HG03571 (cell line): ENCODE measurements at regions not wholly inside any gene's neighbourhood (a gene's known extent, or its start where the extent isn't known, plus 50 kb on each side); places are given as distances from the start of the nearest gene placed in this dataset.

Experiments used
- ATAC-seq: cut with Tn5 transposase; IDR thresholded peaks from one replicate; pipeline ENCODE4 v1.9.1; 2021; ENCODE audit not compliant: unreplicated experiment

DNA sequence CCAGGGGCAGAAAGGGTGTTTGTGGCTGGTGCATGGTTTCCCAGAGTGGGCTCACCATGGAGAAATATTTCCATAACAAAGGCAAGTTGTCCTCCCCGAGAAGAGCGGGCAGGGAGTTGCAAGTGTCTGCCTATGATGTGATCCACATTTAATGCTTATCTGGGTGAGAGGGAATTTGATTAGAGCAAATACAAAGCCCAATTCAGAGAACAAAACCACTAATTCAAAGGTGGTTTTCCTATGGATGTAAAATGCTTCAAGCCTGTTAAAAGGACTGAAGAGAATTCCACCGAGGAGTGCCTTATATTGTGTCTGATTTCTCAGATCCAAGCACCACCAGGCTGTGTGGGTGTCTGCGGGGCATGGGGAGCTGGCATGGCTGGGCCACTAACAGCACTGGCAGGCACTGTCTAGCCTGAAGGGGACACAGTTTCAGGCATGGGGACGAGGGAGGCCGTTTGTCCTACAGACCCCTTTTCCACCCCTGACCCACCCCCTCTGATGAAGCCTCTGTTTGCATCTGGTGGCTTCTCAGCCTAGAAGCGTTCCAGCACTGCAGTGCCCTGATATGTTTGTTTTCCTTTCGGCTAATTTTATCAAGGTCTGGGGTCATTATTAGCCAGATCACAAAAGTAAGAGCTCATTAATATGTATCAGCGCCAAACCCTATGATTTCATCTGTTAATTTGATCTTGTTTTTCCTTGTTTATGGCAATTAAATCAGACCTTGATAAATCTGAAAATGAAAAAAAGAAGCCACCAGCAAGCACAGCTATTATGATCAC lies 357.3 kb downstream of the HRH4 start:
- ATAC-seq, result no peak

DNA sequence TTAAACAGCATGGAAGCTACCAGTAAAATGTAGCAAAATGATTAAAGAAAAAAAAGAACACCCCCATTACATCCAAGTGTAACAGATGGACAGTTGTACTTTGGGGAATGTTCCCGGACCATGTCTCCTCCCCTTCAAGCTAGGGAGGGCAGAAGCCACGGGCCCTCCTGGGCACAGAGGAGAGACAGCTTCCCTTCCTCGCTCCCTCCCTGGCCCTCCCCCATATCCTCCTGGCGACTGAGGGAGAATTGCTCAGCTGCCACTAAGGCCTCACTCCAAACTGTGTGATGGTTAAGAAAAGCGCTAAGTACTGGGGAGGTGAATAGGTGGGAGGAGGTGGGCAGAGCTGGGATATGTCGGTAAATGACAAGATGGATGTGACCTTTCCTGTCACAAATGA lies 358.0 kb downstream of the HRH4 start:
- no peak for ATAC-seq

DNA sequence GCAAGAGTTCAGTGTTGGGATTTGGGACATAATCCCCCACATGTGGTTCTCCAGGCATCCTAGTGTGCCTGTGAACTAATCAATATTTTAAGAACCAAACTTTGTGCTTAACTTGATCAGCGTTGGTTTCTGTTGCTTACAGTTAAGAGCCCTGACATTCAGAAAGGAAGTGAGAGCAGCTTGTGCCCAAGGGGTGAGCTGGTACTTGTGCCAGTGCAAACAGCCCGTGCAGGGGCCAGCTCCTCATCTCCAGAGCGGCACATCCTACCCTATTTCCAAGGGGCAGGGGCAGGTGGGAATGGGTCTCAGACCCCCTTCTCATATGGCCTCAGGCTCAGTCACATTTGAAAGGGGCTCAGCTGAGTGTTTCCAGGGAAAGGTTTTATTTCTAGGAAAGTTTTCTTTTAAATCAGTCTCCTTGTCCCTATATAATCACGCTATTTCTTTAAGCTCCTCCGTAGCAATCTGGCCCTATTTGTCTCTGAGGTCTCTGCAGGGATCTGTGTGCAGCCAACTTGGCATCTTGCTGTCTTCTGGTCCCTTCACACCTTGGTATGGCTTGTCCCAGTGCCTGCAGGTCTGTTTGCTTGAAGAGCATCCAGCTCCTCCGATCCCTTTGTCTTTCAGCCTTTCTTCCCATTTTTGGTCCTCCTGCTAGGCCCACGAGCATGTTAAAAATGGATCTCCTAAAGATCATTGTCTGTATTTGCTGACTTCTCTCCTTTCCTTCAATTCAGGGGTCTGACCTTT lies 358.9 kb downstream of the HRH4 start:
- ATAC-seq, result no peak

DNA sequence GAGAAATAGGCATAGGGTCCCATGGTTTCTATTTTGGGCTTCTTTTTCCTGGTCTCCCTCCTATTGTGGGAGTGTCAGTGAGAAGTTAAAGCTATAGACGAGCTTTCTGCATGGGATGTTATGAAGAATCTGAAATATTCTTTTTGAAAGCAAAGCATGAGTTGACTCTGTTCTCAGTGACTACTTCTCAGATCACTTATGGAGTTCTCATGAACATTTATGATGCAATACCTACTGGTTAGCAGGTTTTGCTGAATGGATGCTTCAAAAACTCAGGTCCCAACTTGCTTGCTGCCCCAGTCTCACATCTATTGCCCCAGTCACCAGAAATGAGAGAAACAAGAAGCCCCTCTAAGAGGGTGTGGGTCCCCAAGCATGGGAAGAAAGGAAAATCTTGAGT lies 365.0 kb downstream of the HRH4 start:
- ATAC-seq, result no peak

DNA sequence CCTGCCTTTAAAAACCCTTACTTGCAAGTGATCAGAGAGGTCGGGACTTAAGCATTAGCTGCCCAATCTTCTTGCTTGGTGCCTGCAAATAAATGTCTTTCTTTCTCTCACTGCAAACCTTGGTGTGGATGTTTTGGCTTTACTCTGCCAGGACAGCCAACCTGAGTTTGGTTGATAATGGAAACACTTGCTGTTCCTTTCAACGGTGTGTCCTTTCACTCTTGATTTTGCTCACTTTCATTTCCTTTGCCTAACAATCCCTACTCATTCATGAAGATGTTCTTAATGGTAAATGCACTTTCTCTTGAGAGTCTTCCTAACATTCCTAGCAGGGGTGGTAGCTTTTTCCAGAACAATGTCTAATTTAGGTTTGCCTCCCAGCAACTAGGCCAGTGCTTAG lies 366.2 kb downstream of the HRH4 start:
- ATAC-seq, result no peak

DNA sequence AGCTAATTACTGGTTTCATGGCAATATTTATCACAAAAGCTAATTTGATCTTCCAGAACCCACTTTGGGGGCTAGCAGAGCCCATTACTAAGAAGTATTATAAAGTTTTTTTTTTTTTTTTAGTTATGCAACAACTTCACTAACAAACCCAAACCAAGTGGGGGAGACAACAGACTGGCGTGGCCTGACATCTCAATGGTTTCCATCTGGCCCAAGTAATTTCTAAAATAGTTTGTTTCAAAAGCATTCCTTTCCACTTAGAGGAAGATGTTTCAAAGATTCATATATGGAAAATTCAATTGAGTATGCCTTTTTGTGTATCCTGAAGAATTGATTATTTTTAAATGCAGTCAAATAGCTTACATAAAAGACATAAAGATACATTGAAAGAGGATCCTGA lies 367.1 kb downstream of the HRH4 start:
- no peak for ATAC-seq

DNA sequence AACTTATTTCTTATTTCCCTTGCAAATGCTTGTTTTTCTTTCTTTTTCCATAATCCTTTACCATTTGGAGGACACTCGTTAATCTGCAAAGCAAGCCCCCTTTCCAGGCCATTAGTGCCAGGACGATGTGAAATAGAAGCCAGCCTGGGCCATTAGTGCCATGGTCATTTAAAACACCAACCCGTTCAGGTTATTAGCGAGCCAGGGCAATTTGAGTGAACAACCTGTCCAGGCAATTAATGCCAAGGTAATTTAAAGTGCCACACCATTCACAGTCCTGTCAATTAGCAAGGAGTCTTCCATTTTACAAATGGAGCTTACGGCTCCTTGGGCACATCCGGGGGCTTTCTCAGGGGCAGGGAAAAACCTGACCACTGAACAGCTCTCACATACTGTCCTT lies 370.6 kb downstream of the HRH4 start:
- ATAC-seq, result no peak

DNA sequence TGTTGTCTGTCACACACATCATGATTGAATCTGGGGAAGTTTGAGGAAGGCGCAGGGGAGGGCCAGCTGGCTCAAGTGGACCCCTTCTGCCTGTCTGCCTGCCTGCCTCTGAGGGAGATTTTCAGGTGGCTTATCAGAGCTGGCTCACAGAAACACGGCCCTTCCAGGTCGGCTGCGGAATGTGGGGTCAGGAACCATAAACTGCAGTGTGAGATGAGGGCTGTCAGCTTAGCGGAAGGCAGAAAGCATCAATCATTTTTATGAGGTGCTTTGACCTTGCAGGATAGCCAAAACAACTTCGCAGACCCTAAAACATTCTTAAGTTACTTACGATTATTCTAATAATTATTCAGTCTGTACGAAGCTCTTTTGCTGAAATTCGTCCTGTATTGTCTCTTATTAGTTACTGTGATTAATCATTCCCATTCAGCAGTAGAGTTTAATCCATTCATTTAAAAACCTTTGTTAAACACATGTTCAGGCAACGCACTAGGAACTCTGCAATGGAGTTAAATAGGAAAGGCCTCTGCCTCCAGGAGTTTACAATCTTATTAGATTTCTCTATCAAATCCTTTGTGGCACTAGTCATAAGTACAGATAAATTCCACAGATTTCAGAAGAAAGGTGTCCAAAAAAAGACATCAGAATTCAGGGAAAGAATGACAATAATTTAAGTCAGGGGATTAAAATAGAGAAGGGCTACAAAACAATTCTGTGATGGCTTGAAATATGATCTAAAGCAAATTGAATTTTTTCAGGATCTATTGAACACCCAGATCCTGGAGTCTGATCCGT lies 371.6 kb downstream of the HRH4 start:
- no peak for ATAC-seq

DNA sequence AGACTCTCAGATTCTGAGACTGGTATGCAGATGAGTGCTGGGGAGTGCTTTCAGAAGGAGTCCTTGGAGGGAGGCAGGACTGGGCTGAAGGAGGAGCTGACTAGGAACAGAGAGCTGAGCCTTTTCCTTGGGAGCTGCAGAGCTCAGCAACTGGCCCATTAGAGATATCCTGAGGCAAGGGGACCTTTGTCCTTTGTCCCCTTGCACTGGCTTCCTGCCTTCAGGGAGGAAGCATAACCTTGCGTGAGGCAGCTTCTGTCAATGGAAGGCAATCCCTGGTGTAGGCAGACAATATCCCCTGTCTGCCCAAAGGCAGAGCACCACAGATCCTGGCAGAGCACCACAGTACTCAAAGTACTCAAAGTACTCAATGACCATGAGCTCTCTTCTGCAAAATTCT lies 375.3 kb downstream of the HRH4 start:
- ATAC-seq, result no peak

DNA sequence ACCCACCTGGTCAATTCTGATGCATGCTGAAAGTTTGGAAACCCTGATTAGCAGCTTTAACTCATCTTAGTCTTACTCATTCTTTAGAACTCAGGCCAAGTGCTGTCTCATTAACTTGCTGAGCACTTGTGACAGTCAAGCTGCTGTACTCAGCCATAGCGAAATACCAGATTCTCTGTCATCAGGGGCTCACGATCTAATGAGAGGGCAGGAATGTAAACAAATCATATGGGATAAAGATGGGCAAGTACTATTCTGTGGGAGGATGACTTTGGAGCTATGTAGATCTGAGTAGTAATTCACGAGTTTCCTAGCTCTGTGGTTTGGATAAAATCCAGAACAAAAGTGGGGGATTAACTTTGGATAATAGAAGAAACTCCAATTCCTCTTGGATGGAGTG lies 376.6 kb downstream of the HRH4 start:
- ATAC-seq, result no peak

DNA sequence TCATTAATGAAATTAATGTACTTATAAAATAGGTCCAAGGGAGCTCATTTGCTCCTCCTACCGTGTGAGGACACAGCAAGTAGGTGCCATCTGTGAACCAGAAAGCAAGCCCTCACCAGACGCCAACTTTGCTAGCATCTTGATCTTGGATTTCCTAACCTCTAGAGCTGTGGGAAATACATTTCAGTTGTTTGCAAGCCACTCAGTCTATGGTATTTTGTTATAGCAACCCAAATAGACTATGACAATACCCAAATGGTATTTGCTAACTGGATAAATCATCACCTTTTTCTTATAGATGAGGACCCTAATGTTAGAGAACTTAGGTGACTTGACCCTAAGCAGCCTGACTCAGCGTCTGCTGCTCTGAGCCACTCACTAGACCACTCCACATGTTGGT lies 379.6 kb downstream of the HRH4 start:
- no peak for ATAC-seq

DNA sequence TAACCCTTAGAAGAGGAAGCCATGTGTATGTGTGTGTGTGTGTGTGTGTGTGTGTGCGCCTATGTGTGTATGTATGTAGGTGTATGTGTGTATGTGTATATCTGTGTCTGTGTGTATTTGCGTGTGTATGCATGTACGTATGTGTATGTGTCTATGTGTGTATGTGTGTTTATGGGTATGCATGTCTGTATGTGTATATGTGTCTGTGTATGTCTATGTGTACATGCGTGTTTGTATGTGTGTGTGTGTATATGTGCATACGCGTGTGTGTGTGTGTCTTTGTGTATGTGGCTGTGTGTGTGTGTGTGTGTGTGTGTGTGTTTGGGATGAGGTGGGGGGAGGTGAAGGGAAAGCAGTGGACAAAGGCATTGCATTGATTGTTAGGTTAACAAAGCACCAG lies 380.2 kb downstream of the HRH4 start:
- ATAC-seq, result no peak

DNA sequence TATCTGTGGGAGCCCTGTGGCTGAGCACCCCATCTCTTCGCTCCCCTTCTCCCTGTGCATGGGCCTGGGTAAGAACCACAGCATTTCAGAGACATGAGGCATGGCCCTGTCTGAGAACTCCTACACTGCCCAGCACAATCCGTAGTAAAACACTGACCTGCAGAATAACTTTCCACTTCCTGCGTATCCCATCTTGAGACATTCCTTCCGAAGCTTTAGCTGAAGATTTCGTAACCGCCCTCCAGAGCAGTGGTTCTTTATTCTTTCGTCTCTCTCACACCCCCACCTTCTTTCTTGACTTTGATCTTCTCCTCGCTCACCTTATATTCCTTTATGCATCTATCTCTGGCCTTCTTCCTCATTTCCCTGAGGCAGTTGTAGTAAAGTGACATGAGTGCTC lies 381.1 kb downstream of the HRH4 start:
- ATAC-seq, result no peak

DNA sequence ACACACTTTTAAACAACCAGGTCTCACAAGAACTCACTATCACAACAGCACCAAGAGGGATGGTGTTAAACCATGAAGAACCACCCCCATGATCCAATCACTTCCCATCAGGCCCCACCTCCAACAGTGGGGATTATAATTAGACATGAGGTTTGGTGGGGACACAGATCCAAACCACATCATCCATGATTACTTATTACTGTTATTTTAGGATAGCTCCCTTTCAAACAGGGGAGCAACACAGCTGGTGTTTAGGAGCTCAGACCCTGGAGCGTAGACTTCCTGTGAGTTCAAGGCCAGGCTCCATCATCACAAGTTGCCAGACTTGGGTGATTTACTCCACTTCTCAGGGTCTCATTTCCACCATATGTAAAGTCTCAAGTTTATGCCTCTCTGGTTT lies 382.7 kb downstream of the HRH4 start:
- ATAC-seq, result no peak

DNA sequence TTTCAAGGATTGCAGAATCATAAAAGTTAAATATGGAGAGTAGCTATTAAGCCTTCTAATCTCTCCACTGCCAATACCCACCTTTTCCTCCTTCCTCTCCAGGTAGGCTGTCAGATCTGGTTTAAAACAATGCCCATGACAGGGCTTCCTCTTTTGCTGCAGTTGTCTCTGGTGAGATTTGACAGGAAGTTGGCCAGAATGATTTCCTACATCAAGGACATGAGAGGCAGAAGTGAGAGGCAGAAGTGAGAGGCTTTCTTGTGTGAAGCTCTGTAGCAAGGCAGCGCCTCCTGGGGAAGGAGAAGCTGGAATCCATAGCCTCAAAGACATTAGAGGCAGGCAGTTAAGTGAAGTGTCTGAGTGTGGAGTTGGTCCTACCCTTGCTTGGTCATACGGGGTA lies 385.7 kb downstream of the HRH4 start:
- no peak for ATAC-seq

DNA sequence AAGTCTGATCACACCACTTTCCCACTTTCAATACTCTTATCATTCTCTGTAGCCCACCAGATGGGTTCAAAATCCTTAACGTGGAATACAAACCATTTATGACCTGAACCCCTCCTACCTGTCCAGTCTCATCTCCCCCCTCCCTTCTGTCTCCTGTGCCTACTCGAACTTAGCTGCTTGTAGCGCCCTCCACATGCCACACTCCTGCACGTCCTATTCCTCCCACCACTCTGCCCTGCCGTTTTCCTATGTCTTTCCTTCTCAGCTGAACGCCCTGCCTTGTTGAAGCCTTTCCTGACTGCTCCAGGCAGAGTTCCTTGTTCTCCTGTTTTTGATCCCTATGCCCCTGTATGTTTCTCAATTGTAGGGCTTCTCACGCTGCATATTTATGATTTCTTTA lies 390.1 kb downstream of the HRH4 start:
- ATAC-seq, result no peak

DNA sequence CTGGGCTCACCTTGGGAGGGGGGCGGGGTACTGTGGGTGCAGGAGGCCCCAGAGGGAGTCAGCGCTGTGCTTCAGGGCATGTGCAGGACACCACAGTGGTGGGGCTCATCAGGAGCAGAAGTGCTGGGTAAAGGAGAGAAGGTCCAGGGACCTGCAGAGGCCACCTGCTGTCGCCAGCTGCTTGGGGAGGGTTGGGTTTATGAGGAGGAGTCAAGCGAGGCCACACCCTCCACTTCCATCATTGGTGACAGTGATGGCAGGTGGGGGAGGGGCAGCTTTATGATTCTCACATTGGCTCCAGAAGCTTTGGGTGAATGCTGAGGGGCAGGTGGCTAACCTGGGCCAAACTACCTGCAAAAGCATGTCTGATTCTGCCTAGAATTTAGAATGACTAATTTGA lies 392.6 kb downstream of the HRH4 start:
- ATAC-seq, result no peak

DNA sequence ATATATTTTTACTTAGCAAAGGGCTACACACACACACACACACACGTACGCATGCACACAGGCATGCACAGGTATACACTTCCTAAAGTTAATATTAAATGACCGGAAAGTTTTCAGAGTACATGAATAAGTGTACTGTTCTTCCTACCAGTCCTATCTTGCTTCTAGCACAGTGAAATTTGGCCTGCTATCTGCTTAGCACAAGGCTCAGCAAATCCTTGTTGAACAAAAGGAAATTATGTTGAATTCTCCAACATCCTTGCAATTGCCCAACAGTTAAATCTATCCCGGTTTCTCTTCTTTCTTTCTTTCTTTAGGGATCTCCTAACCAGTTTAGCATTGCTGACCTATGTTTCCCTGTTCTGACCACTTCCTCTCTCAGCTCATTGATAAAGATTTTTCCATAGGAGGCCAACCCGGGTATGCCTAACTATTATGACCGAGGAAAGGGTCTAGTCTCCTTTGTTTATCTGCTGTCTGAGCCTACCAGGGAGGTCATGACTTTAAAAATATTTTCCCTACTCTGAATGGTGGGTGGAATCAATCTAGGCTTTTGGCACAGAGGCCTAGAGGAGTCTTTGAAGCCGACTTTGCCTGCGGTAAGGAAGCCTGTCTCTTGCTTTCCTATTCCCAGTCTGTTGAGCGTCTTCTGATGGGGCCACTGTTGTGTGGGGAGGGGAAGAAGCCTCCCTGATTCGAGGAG lies 400.7 kb downstream of the HRH4 start:
- ATAC-seq, result no peak

DNA sequence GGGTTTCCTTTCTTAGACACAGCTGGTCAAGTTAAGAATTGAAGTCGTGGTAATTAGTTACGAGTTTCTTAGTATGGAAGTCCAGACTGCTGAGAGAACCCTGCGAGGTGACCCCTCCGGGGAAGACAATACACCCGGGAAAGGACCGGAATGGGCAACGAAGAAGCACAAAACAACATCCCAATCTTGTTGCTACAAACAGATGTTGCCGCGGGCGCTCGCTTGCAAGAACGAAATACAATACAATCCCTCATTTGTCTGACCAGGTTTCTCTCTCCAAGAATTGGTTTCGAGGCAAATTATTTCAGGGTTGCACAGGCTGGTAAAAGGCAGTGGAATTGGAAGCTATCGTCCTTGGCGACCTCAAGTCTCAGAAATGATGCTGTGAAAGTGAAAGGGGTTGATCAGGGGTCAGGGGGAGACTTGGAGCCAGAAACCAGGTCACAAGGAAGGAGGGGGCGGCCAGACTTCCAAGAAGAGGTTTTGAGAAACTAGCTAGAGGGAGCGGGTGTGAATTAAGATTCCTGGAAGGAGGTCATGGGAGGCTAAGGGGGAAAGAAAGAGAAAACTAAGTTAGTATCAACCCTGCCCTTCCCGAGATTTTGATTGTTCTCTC lies 401.9 kb downstream of the HRH4 start:
- no peak for ATAC-seq

DNA sequence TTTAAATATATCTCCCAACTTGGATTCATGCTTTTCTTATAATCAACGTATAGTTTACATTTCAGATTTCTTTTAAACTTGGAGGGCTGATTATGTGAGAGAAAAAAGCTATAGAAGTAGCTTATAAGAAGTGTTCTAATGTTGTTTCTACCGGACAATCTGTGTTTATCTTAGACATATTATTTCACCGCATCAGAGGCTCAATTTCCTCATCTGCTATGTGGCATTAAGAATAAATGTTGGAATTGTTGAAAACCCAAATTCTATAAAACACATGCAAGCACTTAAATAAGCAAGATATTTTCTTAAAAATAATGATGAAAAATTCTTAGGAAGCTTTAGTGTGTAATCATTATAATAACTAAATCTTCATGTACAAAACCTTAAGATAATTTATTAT lies 407.9 kb downstream of the HRH4 start:
- no peak for ATAC-seq

DNA sequence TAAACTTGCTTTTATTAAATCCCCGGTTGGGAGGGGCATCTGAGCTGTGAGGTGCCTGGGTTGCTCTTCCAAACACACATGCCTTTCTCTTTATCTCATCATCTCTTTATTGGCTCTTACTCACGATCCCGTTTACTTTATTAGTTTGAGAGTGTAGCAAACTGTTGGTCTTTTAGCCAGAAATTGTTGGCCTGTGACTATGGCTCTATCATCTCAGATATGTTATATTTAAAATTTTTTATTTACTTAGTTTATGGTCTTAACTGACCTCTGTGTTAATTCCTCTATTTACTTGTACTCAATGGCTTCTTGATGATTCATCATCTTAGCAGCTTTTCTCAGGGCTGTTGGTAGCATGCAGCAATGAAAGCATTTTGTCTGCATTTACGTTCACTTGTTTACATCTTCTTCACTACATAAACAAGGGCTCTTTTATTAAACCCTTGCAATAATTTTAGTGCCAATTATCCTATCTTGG lies 408.4 kb downstream of the HRH4 start:
- ATAC-seq, result no peak
